GM23248 (cell line): ENCODE measurements at regions not wholly inside any gene's neighbourhood (a gene's known extent, or its start where the extent isn't known, plus 50 kb on each side); places are given as distances from the start of the nearest gene placed in this dataset.

Source experiments
- DNase-seq: peaks from one replicate; pipeline ENCODE4 v3.0.0-alpha.2; 2015
- H2AFZ ChIP-seq: fragments of 200-600 bp; sonication (generic); 2 replicates; pipeline ENCODE4 v1.6.1; 2016; ENCODE audit warnings: antibody characterized with exemption
- H3F3A ChIP-seq: fragments of 200-600 bp; sonication (generic); 2 replicates; pipeline ENCODE4 v1.6.1; 2016; ENCODE audit warnings: mild to moderate bottlenecking, antibody characterized with exemption, mixed run types; ENCODE audit not compliant: insufficient read depth
- H3K27ac ChIP-seq: fragments of 200-600 bp; sonication (generic); 2 replicates; pipeline ENCODE4 v1.5.1; 2016; ENCODE audit warnings: mild to moderate bottlenecking
- H3K27me3 ChIP-seq: fragments of 200-600 bp; sonication (generic); replicated peaks from 2 replicates; pipeline ENCODE4 v1.6.1; 2016; ENCODE audit warnings: mild to moderate bottlenecking; ENCODE audit not compliant: insufficient read depth
- H3K36me3 ChIP-seq: fragments of 200-600 bp; sonication (generic); 2 replicates; pipeline ENCODE4 v1.6.1; 2016; ENCODE audit warnings: low read depth, mild to moderate bottlenecking
- H3K4me1 ChIP-seq: fragments of 200-600 bp; sonication (generic); 2 replicates; pipeline ENCODE4 v1.6.1; 2016; ENCODE audit warnings: mild to moderate bottlenecking; ENCODE audit not compliant: insufficient read depth
- H3K4me2 ChIP-seq: fragments of 200-600 bp; sonication (generic); one replicate; pipeline ENCODE4 v1.6.1; 2016; ENCODE audit warnings: mild to moderate bottlenecking; ENCODE audit not compliant: unreplicated experiment
- H3K4me3 ChIP-seq: fragments of 200-600 bp; sonication (generic); 2 replicates; pipeline ENCODE4 v1.5.1; 2016; ENCODE audit warnings: mild to moderate bottlenecking
- H3K79me2 ChIP-seq: fragments of 200-600 bp; sonication (generic); 2 replicates; pipeline ENCODE4 v1.6.1; 2016; ENCODE audit warnings: mild to moderate bottlenecking; ENCODE audit not compliant: insufficient read depth
- H3K9ac ChIP-seq: fragments of 200-600 bp; sonication (generic); 2 replicates; pipeline ENCODE4 v1.6.1; 2016; ENCODE audit warnings: mild to moderate bottlenecking
- H3K9me2 ChIP-seq: fragments of 200-600 bp; sonication (generic); 2 replicates; pipeline ENCODE4 v1.6.1; 2016; ENCODE audit warnings: mixed run types, mild to moderate bottlenecking, moderate library complexity; ENCODE audit not compliant: insufficient read depth
- H3K9me3 ChIP-seq: fragments of 200-600 bp; sonication (generic); one replicate; pipeline ENCODE4 v1.6.1; 2017; ENCODE audit warnings: low read depth
- H4K20me1 ChIP-seq: fragments of 200-600 bp; sonication (generic); 2 replicates; pipeline ENCODE4 v1.6.0; 2016; ENCODE audit not compliant: insufficient read depth
- EZH2 ChIP-seq: fragments of 200-600 bp; sonication (generic); IDR thresholded peaks from 2 replicates; pipeline ENCODE4 v1.6.1; 2018; ENCODE audit warnings: antibody characterized with exemption, mild to moderate bottlenecking; ENCODE audit not compliant: insufficient read depth, poor library complexity, severe bottlenecking
- EZH2phosphoT487 ChIP-seq: fragments of 200-600 bp; sonication (generic); IDR thresholded peaks from 2 replicates; pipeline ENCODE4 v1.6.1; 2018; ENCODE audit warnings: antibody characterized with exemption, moderate library complexity, mild to moderate bottlenecking, low read depth; ENCODE audit not compliant: insufficient read depth
- WGBS, 2 experiments: methylation state at CpG; one replicate each; pipeline ENCODE4 v1.1.6; 2015 to 2017; ENCODE audit warnings: low lambda C conversion rate in 2 of 2, low coverage in 1 of 2; ENCODE audit errors: missing lambda C conversion rate in 2 of 2; 5-methylcytosine and 5-hydroxymethylcytosine counted together
- in situ Hi-C: fragments of 300-500 bp; cut with MboI; formaldehyde crosslinking; loops from 2 replicates; pipeline ENCODE4 v1.15.0; 2020

GRCh38 chr12:59181196-59181777, 261.0 kb upstream of the LRIG3 start:
- Histone ChIP-seq H3K27ac (no peak overlapping the region), H3K36me3 (no peaks in the 10 kb centered on the region), H3K27me3 (no peaks in the 10 kb centered on the region)

GRCh38 chr12:59179231-59179630, 258.9 kb upstream of the LRIG3 start:
- Histone ChIP-seq H4K20me1 (no peaks in the 10 kb centered on the region), H3K4me2 (no peak overlapping the region), H3K9me2 (no peaks in the 10 kb centered on the region), H3K79me2 (no peaks in the 10 kb centered on the region), H3K9me3 (no peaks in the 10 kb centered on the region), H3K36me3 (no peaks in the 10 kb centered on the region), H3F3A (no peaks in the 10 kb centered on the region), H3K4me1 (no peaks in the 10 kb centered on the region), H3K9ac (no peak overlapping the region), H3K27ac (no peak overlapping the region), H3K27me3 (no peaks in the 10 kb centered on the region), H3K4me3 (no peak overlapping the region), H2AFZ (no peak overlapping the region)
- TF ChIP-seq EZH2: no peak
- TF ChIP-seq EZH2phosphoT487: no peak
- in situ Hi-C loops: no loop called here
- no peak for DNase-seq
- WGBS, 2 experiments: 21 to 39% methylated on average over 1 of the region's 1 CpG

More at GRCh38 chr12:59181196-59181777, 261.0 kb upstream of the LRIG3 start:
- Histone ChIP-seq H3K4me2 (no peak overlapping the region), H3K79me2 (no peaks in the 10 kb centered on the region), H3K4me1 (no peaks in the 10 kb centered on the region), H3K9me2 (no peaks in the 10 kb centered on the region), H2AFZ (no peak overlapping the region), H3F3A (no peaks in the 10 kb centered on the region), H3K9me3 (no peaks in the 10 kb centered on the region), H4K20me1 (no peaks in the 10 kb centered on the region), H3K9ac (no peak overlapping the region), H3K4me3 (no peak overlapping the region)
- in situ Hi-C loops: no loop called here
- 81 to 85% methylated on average over 2 of the region's 2 CpGs for WGBS, 2 experiments
- no peak for DNase-seq
- TF ChIP-seq EZH2: no peak
- no peak for TF ChIP-seq EZH2phosphoT487

- Histone ChIP-seq H3K27ac (no peak overlapping the region), H3F3A (no peaks in the 10 kb centered on the region), H3K4me1 (no peaks in the 10 kb centered on the region), H3K79me2 (no peaks in the 10 kb centered on the region), H3K36me3 (no peaks in the 10 kb centered on the region), H3K27me3 (no peaks in the 10 kb centered on the region), H3K9ac (no peak overlapping the region), H3K9me2 (no peaks in the 10 kb centered on the region), H4K20me1 (no peaks in the 10 kb centered on the region), H3K4me3 (no peak overlapping the region), H3K9me3 (no peaks in the 10 kb centered on the region), H2AFZ (no peak overlapping the region), H3K4me2 (no peak overlapping the region)
- peak; percentile 24 for DNase-seq
- WGBS, 2 experiments: 44 to 45% methylated on average over 4 of the region's 4 CpGs
- no peak for TF ChIP-seq EZH2
- TF ChIP-seq EZH2phosphoT487: no peak
- in situ Hi-C loops: loop anchor here (25.0 kb wide), 1 partner anchor 1186 kb away; no protein-coding TSS in a partner anchor
These were observed 253.4 kb upstream of the LRIG3 start for GRCh38 chr12:59173695-59174094.

- in situ Hi-C loops: loop anchor here (25.0 kb wide), 1 partner anchor 1181 kb away; no protein-coding TSS in a partner anchor
- no peak overlapping the region for H3K27ac ChIP-seq
- no peak overlapping the region for H3K4me2 ChIP-seq
- H3F3A ChIP-seq: no peaks in the 10 kb centered on the region
- H3K79me2 ChIP-seq: no peaks in the 10 kb centered on the region
- 78 to 86% methylated on average over 2 of the region's 2 CpGs for WGBS, 2 experiments
- no peaks in the 10 kb centered on the region for H3K27me3 ChIP-seq
- H2AFZ ChIP-seq: no peak overlapping the region
- H3K4me1 ChIP-seq: peaks cover 12% of the 10 kb centered on the region; the same call in 1 of the 2 replicates
- no peak for DNase-seq
- H3K4me3 ChIP-seq: no peak overlapping the region
- H3K9me3 ChIP-seq: no peaks in the 10 kb centered on the region
- TF ChIP-seq EZH2: no peak
- no peak for TF ChIP-seq EZH2phosphoT487
- no peaks in the 10 kb centered on the region for H3K36me3 ChIP-seq
- no peak overlapping the region for H3K9ac ChIP-seq
- H4K20me1 ChIP-seq: no peaks in the 10 kb centered on the region
- no peaks in the 10 kb centered on the region for H3K9me2 ChIP-seq
These were observed 248.3 kb upstream of the LRIG3 start for GRCh38 chr12:59168647-59169046.
